ENCODE measurements at regions not wholly inside any gene's neighbourhood (a gene's known extent, or its start where the extent isn't known, plus 50 kb on each side); places are given as distances from the start of the nearest gene placed in this dataset.
"Not testable (repeated sequence)": the region's sequence is repeated elsewhere in the genome, so short reads cannot be mapped to it uniquely, and the experiment has no call there.

- DNase-seq (ENCODE audit: low read depth) = peak; percentile 99
Measured at GRCh38 chr4:92234393-92235176, 69.2 kb upstream of the GRID2 start.

- no peak for DNase-seq (ENCODE audit: low read depth)
Measured at GRCh38 chr4:92235731-92236130, 68.0 kb upstream of the GRID2 start.

- DNase-seq (ENCODE audit: low read depth) = peak; percentile 55
Measured at GRCh38 chr4:92236877-92237276, 66.9 kb upstream of the GRID2 start.

- DNase-seq (ENCODE audit: low read depth) = no peak
Measured at GRCh38 chr4:92237559-92237958, 66.2 kb upstream of the GRID2 start.

- no peak for DNase-seq (ENCODE audit: low read depth)
Measured at GRCh38 chr4:92241094-92241493, 62.7 kb upstream of the GRID2 start.

GRCh38 chr4:92246384-92246783 lies 57.4 kb upstream of the GRID2 start:
- no peak for DNase-seq (ENCODE audit: low read depth)

GRCh38 chr4:92249541-92249940 lies 54.2 kb upstream of the GRID2 start:
- no peak for DNase-seq (ENCODE audit: low read depth)

- DNase-seq (ENCODE audit: low read depth) = no peak
Measured at GRCh38 chr4:92251711-92252110, 52.1 kb upstream of the GRID2 start.

GRCh38 chr4:92252358-92252757 lies 51.4 kb upstream of the GRID2 start:
- not testable (repeated sequence) for DNase-seq (ENCODE audit: low read depth)

- DNase-seq (ENCODE audit: low read depth) = no peak
Measured at GRCh38 chr4:92252846-92253245, 50.9 kb upstream of the GRID2 start.

GRCh38 chr4:92253550-92253949 lies 50.2 kb upstream of the GRID2 start:
- no peak for DNase-seq (ENCODE audit: low read depth)
